ENCODE measurements at regions not wholly inside any gene's neighbourhood (a gene's known extent, or its start where the extent isn't known, plus 50 kb on each side); places are given as distances from the start of the nearest gene placed in this dataset.
"Not testable (repeated sequence)": the region's sequence is repeated elsewhere in the genome, so short reads cannot be mapped to it uniquely, and the experiment has no call there.

GRCh38 chr5:159588941-159589340 lies 258.7 kb upstream of the IL12B start:
- no peaks in the 10 kb centered on the region for H3K4me1 ChIP-seq
- H3K4me3 ChIP-seq: no peak overlapping the region
- H3K9me3 ChIP-seq: no peaks in the 10 kb centered on the region
- TF ChIP-seq CTCF (IDR thresholded peaks at IDR 0.05) (no peak), POLR2A (IDR thresholded peaks at IDR 0.05) (no peak)
- DNase-seq: no peak
- no peaks in the 10 kb centered on the region for H3K36me3 ChIP-seq
- intact Hi-C loops (cut with DNase I; ENCODE audit: low total_unique reads): no loop called here
- no peaks in the 10 kb centered on the region for H3K27me3 ChIP-seq
- no peak overlapping the region for H3K27ac ChIP-seq

GRCh38 chr5:159593518-159594073 lies 263.3 kb upstream of the IL12B start:
- H3K4me1 ChIP-seq: no peaks in the 10 kb centered on the region
- no peak for DNase-seq
- H3K4me3 ChIP-seq: no peak overlapping the region
- H3K36me3 ChIP-seq: no peaks in the 10 kb centered on the region
- no peaks in the 10 kb centered on the region for H3K27me3 ChIP-seq
- H3K9me3 ChIP-seq: no peaks in the 10 kb centered on the region
- H3K27ac ChIP-seq: no peak overlapping the region
- no peak for TF ChIP-seq CTCF (IDR thresholded peaks at IDR 0.05)
- TF ChIP-seq POLR2A (IDR thresholded peaks at IDR 0.05): no peak
- intact Hi-C loops (cut with DNase I; ENCODE audit: low total_unique reads): no loop called here

- DNase-seq; H3K27me3 ChIP-seq; H3K9me3 ChIP-seq; H3K36me3 ChIP-seq; H3K4me3 ChIP-seq; H3K4me1 ChIP-seq; intact Hi-C loops (cut with DNase I; ENCODE audit: low total_unique reads); H3K27ac ChIP-seq: not testable (repeated sequence)
These were observed 265.3 kb upstream of the IL12B start for GRCh38 chr5:159595561-159595960.

GRCh38 chr5:159601216-159601615 lies 270.9 kb upstream of the IL12B start:
- TF ChIP-seq CTCF (IDR thresholded peaks at IDR 0.05) (no peak), POLR2A (IDR thresholded peaks at IDR 0.05) (no peak)
- DNase-seq: no peak
- intact Hi-C loops (cut with DNase I; ENCODE audit: low total_unique reads): no loop called here
- Histone ChIP-seq H3K4me1 (no peaks in the 10 kb centered on the region), H3K4me3 (no peak overlapping the region), H3K36me3 (no peaks in the 10 kb centered on the region), H3K27me3 (no peaks in the 10 kb centered on the region), H3K9me3 (no peaks in the 10 kb centered on the region), H3K27ac (no peak overlapping the region)

DNA sequence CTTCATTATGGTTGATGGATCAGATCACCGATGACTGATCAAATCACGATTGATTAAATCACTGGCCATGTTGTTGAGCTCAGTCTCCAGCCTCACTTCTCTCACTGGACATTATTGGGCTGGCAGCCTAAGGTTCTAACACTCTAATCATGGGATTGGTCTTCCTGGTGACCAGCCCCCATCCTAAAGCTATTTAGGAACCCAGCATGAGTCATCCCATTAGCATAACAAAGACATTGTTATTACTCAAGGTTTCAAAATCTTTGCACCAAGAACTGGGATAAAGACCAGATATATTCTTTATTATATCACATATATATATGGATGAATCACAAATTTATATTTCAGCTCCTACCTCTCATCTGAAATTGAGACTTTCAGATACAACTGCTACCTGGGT lies 272.1 kb upstream of the IL12B start:
- H3K4me3 ChIP-seq: no peak overlapping the region
- no peaks in the 10 kb centered on the region for H3K36me3 ChIP-seq
- TF ChIP-seq CTCF (IDR thresholded peaks at IDR 0.05) (no peak), POLR2A (IDR thresholded peaks at IDR 0.05) (no peak)
- DNase-seq: no peak
- no peaks in the 10 kb centered on the region for H3K27me3 ChIP-seq
- no peaks in the 10 kb centered on the region for H3K4me1 ChIP-seq
- intact Hi-C loops (cut with DNase I; ENCODE audit: low total_unique reads): no loop called here
- H3K27ac ChIP-seq: no peak overlapping the region
- H3K9me3 ChIP-seq: no peaks in the 10 kb centered on the region

DNA sequence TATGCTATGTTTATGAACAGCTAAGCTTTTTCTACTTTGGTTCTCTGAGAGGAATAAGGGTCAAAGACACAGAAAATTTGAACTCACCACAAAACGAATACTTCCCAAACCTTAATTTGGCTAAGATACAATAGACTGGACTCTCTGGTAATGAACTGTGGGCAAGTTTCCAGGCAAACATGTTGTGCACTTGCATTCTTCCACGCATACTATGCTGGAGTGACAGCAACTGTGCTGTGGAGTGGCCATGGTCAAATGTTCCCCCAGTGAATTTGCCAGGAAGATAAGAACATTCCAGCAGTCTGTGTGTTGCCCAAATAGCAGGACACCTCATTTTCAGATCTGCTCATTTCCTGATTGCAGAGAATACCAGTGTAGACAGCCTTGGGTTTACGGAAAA lies 275.3 kb upstream of the IL12B start:
- Histone ChIP-seq H3K9me3 (no peaks in the 10 kb centered on the region), H3K4me1 (no peaks in the 10 kb centered on the region), H3K27ac (no peak overlapping the region), H3K27me3 (no peaks in the 10 kb centered on the region), H3K4me3 (no peak overlapping the region), H3K36me3 (no peaks in the 10 kb centered on the region)
- no peak for DNase-seq
- intact Hi-C loops (cut with DNase I; ENCODE audit: low total_unique reads): no loop called here
- TF ChIP-seq CTCF (IDR thresholded peaks at IDR 0.05) (no peak), POLR2A (IDR thresholded peaks at IDR 0.05) (no peak)

Data from uterus (tissue), 3 donors.